Thoracic aorta (tissue), 2 donors: ENCODE measurements at regions not wholly inside any gene's neighbourhood (a gene's known extent, or its start where the extent isn't known, plus 50 kb on each side); places are given as distances from the start of the nearest gene placed in this dataset.
A peak's percentile ranks its signal among the peaks of the same experiment; 100 is the strongest.
"Not testable (repeated sequence)": the region's sequence is repeated elsewhere in the genome, so short reads cannot be mapped to it uniquely, and the experiment has no call there.

Experiments used
- ATAC-seq: fragments of 150-250 bp; one replicate; pipeline ENCODE4 v1.8.0; 2017; ENCODE audit warnings: low read depth; ENCODE audit not compliant: insufficient number of reproducible peaks, low FRiP score
- DNase-seq: peaks from one replicate; pipeline ENCODE4 v3.0.0-alpha.2; 2020; ENCODE audit warnings: low spot score
- H3K27ac ChIP-seq, 2 donors: fragments of 200-600 bp; sonication (generic); 1 replicate in 1 of 2; 2 replicates in 1 of 2; pipeline ENCODE4 v1.5.1; 2016; ENCODE audit warnings: mild to moderate bottlenecking in 2 of 2, moderate library complexity in 2 of 2
- H3K27me3 ChIP-seq: fragments of 200-600 bp; sonication (generic); replicated peaks from 2 replicates; pipeline ENCODE4 v1.6.0; 2016; ENCODE audit warnings: mild to moderate bottlenecking; ENCODE audit not compliant: insufficient read depth
- H3K36me3 ChIP-seq: fragments of 200-600 bp; sonication (generic); one replicate; pipeline ENCODE4 v1.5.1; 2016
- H3K4me1 ChIP-seq, 2 donors: fragments of 200-600 bp; sonication (generic); 1 replicate in 1 of 2; 2 replicates in 1 of 2; pipeline versions ENCODE4 v1.5.1 to v1.6.0; 2016; ENCODE audit warnings: low read depth in 2 of 2, mild to moderate bottlenecking in 1 of 2; ENCODE audit not compliant: control insufficient read depth in 1 of 2
- H3K4me3 ChIP-seq: fragments of 200-600 bp; sonication (generic); 2 replicates; pipeline ENCODE4 v1.5.1; 2016; ENCODE audit warnings: mild to moderate bottlenecking
- H3K9me3 ChIP-seq: fragments of 200-600 bp; sonication (generic); 2 replicates; pipeline ENCODE4 v1.5.1; 2016
- TF ChIP-seq, protein P1 (sequence below): fragments of 200-600 bp; sonication (generic); IDR thresholded peaks from one replicate; pipeline ENCODE4 v1.5.1; 2019; ENCODE audit warnings: antibody characterized with exemption

DNA sequence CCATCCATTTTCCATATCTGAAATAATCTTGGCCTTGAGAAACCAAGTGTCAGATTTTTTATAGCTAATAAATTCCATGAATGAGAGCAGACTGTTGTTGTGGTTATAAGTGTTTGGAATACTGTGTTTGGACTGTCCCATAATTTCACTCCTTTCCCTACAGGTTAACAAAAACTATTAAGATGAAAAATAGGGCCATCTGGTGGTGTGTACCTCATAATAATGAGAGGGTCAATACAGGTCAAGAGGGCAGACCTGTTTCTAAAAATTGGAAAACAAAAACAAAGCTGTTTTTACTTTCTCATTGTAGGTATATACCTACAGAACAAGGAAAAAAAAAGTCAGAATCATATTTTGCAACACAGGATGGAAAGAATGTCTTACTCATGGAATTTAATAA lies 553.8 kb upstream of the SGO1 start:
- H3K4me1 ChIP-seq, result peaks cover 0 to 20% of the 10 kb centered on the region in 2 donors
- no peaks in the 10 kb centered on the region for H3K9me3 ChIP-seq
- TF ChIP-seq, protein P1, sequence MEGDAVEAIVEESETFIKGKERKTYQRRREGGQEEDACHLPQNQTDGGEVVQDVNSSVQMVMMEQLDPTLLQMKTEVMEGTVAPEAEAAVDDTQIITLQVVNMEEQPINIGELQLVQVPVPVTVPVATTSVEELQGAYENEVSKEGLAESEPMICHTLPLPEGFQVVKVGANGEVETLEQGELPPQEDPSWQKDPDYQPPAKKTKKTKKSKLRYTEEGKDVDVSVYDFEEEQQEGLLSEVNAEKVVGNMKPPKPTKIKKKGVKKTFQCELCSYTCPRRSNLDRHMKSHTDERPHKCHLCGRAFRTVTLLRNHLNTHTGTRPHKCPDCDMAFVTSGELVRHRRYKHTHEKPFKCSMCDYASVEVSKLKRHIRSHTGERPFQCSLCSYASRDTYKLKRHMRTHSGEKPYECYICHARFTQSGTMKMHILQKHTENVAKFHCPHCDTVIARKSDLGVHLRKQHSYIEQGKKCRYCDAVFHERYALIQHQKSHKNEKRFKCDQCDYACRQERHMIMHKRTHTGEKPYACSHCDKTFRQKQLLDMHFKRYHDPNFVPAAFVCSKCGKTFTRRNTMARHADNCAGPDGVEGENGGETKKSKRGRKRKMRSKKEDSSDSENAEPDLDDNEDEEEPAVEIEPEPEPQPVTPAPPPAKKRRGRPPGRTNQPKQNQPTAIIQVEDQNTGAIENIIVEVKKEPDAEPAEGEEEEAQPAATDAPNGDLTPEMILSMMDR, result no peak
- peak overlapping the region in 1 of 2 donors; percentile 23 for H3K27ac ChIP-seq
- no peak for DNase-seq
- ATAC-seq, result no peak
- no peaks in the 10 kb centered on the region for H3K36me3 ChIP-seq
- no peaks in the 10 kb centered on the region for H3K27me3 ChIP-seq
- peak overlapping the region; percentile 8 for H3K4me3 ChIP-seq

GRCh38 chr3:20736287-20736852 lies 550.4 kb upstream of the SGO1 start:
- Histone ChIP-seq H3K4me1 (peaks cover 0 to 7% of the 10 kb centered on the region in 2 donors), H3K27me3 (no peaks in the 10 kb centered on the region), H3K4me3 (no peak overlapping the region), H3K36me3 (no peaks in the 10 kb centered on the region), H3K9me3 (no peaks in the 10 kb centered on the region), H3K27ac (no peak overlapping the region)
- TF ChIP-seq, protein P1, result no peak
- no peak for ATAC-seq
- DNase-seq, result no peak

DNA sequence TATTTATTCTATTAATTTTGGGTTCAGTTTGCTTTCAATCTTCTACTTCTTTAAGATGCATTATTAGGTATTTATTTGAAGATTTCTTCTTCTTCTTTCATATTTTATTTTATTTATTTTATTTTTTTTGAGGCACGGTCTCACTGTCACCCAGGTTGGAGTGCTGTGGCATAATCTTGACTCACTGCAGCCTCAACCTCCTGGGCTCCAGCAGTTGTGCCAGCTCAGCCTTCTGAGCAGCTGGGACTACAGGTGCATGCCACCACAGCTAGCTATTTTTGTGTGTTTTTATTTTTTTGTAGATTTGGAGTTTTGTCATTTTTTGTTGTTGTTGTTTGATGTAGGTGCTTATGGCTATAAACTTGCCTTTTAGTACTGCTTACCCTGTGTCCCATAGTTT lies 543.2 kb upstream of the SGO1 start:
- no peaks in the 10 kb centered on the region for H3K9me3 ChIP-seq
- no peaks in the 10 kb centered on the region for H3K27me3 ChIP-seq
- H3K27ac ChIP-seq, result no peak overlapping the region
- ATAC-seq (no peak), DNase-seq (no peak)
- TF ChIP-seq, protein P1, result no peak
- no peaks in the 10 kb centered on the region for H3K4me1 ChIP-seq
- H3K36me3 ChIP-seq, result no peaks in the 10 kb centered on the region
- no peak overlapping the region for H3K4me3 ChIP-seq

DNA sequence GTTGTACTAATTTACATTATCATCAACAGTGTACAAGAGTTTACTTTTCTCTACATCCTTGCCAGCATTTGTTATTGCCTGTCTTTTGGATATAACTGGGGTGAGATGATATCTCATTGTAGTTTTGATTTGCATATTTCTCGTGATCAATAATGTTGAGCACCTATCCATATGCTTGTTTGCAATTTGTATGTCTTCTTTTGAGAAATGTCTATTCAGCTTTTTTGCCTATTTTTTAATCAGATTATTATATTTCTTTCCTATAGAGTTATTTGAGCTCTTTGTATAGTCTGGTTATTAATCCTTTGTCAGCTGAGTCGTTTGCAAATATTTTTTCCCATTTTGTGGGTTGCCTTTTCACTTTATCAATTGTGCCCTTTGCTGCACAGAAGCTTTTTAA lies 540.8 kb upstream of the SGO1 start:
- Histone ChIP-seq H3K4me3 (no peak overlapping the region), H3K9me3 (no peaks in the 10 kb centered on the region), H3K27ac (no peak overlapping the region), H3K36me3 (no peaks in the 10 kb centered on the region), H3K4me1 (no peaks in the 10 kb centered on the region), H3K27me3 (no peaks in the 10 kb centered on the region)
- ATAC-seq, result no peak
- TF ChIP-seq, protein P1, result no peak
- no peak for DNase-seq

DNA sequence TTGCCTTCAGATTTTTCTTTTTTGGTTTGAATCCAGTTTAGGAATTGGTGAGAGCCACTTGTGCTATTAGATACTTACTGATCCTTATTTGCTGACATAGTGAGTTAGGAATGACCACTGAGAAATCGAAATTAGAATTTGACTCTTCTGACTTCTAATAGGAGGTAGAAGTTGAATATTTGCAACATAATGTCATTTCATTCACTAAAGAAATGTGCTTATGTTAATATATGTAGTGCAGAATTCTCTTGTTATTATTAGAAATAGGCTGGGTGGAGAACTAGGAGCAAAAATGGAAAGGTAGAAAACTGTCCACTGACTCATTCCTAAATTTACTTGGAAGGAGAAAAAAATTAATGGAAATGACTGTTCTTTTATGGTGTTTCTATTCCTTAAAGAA lies 538.2 kb upstream of the SGO1 start:
- DNase-seq (no peak), ATAC-seq (no peak)
- no peaks in the 10 kb centered on the region for H3K4me1 ChIP-seq
- no peaks in the 10 kb centered on the region for H3K36me3 ChIP-seq
- no peak overlapping the region for H3K4me3 ChIP-seq
- no peaks in the 10 kb centered on the region for H3K9me3 ChIP-seq
- TF ChIP-seq, protein P1, result no peak
- no peak overlapping the region for H3K27ac ChIP-seq
- no peaks in the 10 kb centered on the region for H3K27me3 ChIP-seq

DNA sequence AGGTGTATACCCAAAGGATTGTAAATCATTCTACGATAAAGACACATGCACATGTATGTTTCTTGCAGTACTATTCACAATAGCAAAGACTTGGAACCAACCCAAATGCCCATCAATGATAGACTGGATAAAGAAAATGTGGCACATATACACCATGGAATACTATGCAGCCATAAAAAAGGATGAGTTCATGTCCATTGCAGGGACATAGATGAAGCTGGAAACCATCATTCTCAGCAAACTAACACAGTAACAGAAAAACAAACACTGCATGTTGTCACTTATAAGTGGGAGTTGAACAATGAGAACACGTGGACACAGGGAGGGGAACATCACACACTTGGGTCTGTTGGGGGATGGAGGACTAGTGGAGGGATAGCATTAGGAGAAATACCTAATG lies 530.4 kb upstream of the SGO1 start:
- ATAC-seq, H3K27ac ChIP-seq, H3K9me3 ChIP-seq, H3K27me3 ChIP-seq, H3K4me1 ChIP-seq, H3K36me3 ChIP-seq, H3K4me3 ChIP-seq, DNase-seq: not testable (repeated sequence)
